ENCODE measurements at regions not wholly inside any gene's neighbourhood (a gene's known extent, or its start where the extent isn't known, plus 50 kb on each side); places are given as distances from the start of the nearest gene placed in this dataset.

DNA sequence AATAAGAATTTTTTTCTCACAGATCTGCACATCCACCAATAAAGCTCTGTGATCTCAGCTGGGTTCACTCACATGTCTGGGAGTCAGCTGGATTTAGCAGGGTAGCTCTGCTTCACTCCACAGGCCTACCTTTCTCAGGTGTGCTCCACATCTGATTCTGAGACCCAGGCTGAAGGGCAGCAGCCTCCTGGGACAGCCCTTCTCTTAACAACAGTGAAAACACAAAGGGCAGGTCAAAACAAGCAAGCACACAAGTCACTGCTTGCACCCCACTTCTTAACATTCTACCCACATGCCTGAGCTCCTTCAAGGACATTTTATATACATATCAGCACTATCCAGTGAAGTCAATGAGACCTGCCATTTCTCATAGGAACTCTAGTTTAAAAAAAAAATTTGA is 96.0 kb upstream of the MAP3K4 start:
- H3K4me3 ChIP-seq (ENCODE audit: low read depth, low read length) = no peak overlapping the region
- TF ChIP-seq, protein P1, sequence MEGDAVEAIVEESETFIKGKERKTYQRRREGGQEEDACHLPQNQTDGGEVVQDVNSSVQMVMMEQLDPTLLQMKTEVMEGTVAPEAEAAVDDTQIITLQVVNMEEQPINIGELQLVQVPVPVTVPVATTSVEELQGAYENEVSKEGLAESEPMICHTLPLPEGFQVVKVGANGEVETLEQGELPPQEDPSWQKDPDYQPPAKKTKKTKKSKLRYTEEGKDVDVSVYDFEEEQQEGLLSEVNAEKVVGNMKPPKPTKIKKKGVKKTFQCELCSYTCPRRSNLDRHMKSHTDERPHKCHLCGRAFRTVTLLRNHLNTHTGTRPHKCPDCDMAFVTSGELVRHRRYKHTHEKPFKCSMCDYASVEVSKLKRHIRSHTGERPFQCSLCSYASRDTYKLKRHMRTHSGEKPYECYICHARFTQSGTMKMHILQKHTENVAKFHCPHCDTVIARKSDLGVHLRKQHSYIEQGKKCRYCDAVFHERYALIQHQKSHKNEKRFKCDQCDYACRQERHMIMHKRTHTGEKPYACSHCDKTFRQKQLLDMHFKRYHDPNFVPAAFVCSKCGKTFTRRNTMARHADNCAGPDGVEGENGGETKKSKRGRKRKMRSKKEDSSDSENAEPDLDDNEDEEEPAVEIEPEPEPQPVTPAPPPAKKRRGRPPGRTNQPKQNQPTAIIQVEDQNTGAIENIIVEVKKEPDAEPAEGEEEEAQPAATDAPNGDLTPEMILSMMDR (IDR thresholded peaks at IDR 0.05; ENCODE audit: low read depth, low read length) = no peak

DNA sequence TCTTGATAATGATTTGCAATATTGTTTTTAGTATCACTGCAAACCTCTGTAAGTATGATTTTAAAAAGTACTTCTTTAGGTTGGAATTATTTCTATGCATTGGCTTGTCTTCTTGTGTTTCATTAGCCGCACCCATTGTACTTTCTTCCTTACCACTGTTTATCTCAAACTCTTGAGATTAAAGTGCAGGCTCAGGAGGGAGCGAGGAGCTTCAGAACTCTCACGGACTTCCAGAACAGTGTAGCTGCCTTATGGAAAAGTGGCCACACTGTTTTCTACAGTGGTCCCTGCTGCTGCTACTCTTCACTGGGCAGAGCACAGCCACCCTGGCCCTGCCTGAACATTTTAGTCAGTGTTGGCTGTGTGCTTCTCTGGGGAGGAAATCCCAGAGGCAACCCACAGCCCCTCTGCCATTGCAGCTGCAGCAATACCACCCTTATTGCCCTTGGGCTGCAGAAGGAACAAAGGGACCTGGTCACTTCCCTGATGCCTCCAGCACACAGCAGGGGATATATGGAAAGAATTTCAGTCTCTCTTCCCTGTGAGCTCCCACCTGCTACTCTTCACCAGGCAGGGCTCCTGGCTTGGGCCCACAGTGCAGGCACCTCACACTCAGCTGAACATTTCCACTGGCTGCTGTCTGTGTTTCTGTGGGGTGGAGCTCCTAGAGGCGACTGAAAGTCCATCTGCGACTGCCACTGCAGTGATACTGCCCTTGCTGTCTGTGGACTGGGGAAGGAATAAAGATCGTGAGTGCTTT is 91.7 kb upstream of the MAP3K4 start:
- H3K4me3 ChIP-seq (ENCODE audit: low read depth, low read length) = no peak overlapping the region
- TF ChIP-seq, protein P1 (IDR thresholded peaks at IDR 0.05; ENCODE audit: low read depth, low read length) = no peak

DNA sequence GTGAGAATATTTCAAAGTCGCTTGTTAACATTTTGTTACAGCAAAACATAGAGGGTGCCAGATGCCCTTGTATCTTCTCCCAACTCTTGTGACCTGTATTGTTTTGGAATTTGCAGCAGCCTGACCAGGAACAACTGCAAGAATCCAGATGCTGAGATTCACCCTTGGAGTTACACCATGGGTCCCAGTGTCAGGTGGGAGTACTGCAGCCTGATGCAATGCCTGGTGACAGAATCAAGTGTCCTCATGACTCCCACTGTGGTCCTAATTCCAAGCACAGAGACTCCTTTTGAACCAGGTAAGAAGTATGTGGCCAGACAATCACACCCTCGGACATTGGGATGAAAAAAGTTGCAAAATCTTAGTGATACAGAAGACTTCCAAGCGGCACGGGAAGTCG is 79.6 kb upstream of the MAP3K4 start:
- TF ChIP-seq, protein P1 (IDR thresholded peaks at IDR 0.05; ENCODE audit: low read depth, low read length) = no peak

GRCh38 chr6:160912411-160912810 is 79.2 kb upstream of the MAP3K4 start:
- H3K4me3 ChIP-seq (ENCODE audit: low read depth, low read length) = no peak overlapping the region
- TF ChIP-seq, protein P1 (IDR thresholded peaks at IDR 0.05; ENCODE audit: low read depth, low read length) = no peak

More for the DNA sequence above, 79.6 kb upstream of the MAP3K4 start:
- no peak overlapping the region for H3K4me3 ChIP-seq (ENCODE audit: low read depth, low read length)

- TF ChIP-seq, protein P1 (IDR thresholded peaks at IDR 0.05; ENCODE audit: low read depth, low read length) = no peak
- H3K4me3 ChIP-seq (ENCODE audit: low read depth, low read length) = no peak overlapping the region
Observed at GRCh38 chr6:160917572-160917971, 74.0 kb upstream of the MAP3K4 start.

- H3K4me3 ChIP-seq (ENCODE audit: low read depth, low read length) = no peak overlapping the region
- TF ChIP-seq, protein P1 (IDR thresholded peaks at IDR 0.05; ENCODE audit: low read depth, low read length) = no peak
Observed at GRCh38 chr6:160919723-160920440, 71.7 kb upstream of the MAP3K4 start.

DNA sequence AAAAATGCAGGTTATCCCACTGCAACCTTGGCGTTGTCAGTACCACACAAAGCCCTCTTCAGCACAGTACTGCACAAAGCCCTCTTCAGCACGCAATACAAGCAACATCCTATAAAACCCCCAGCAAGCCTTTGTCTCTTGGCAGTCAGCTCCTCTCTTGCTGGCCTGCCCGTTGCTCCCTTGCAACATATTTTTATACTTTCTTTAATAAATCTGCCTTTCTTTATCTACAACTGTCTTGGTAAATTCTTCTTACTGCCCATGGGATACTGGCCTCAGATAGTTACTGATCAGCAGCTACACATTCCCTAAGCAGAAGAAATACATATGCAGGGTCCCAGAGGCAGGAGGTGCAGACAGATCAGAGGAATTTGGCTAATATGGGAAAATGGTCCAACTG is 70.5 kb upstream of the MAP3K4 start:
- no peak overlapping the region for H3K4me3 ChIP-seq (ENCODE audit: low read depth, low read length)
- TF ChIP-seq, protein P1 (IDR thresholded peaks at IDR 0.05; ENCODE audit: low read depth, low read length) = no peak

Measured in WI38 (cell line).